H1 (cell line): ENCODE measurements at regions not wholly inside any gene's neighbourhood (a gene's known extent, or its start where the extent isn't known, plus 50 kb on each side); places are given as distances from the start of the nearest gene placed in this dataset.

Experiments used
- CTCF ChIA-PET: fragments of 300-600 bp; sonication (Branson Sonifier 250); formaldehyde crosslinking; loops from one replicate; lab custom pipeline; 2021; ENCODE audit not compliant: partially characterized antibody; lab: Charles Lee
- POLR2A ChIA-PET: fragments of 300-600 bp; sonication (Branson Sonifier 250); formaldehyde crosslinking; loops from one replicate; lab custom pipeline; 2021; ENCODE audit warnings: inconsistent platforms; ENCODE audit not compliant: partially characterized antibody; lab: Charles Lee
- DNase-seq, 2 experiments: peaks; one replicate each; pipeline versions ENCODE4 v3.0.0 to v3.0.0-alpha.2; 2010 to 2022; ENCODE audit warnings: low spot score in 2 of 2, low read depth in 1 of 2, mixed read lengths in 1 of 2
- FAIRE-seq: peaks from 2 replicates; lab custom pipeline; 2011; peaks lifted over from hg19 to GRCh38; lab: Jason Lieb, UNC
- H2AFZ ChIP-seq: 2 replicates; pipeline ENCODE4 v1.8.1; 2012; ENCODE audit warnings: low read length, inconsistent platforms
- H2AK5ac ChIP-seq: 2 replicates; pipeline ENCODE4 v1.6.1; 2013; ENCODE audit warnings: low read depth, low read length
- H2BK120ac ChIP-seq: replicated peaks from 2 replicates; pipeline ENCODE3; 2013; ENCODE audit warnings: low read depth, low read length, inconsistent platforms
- H2BK12ac ChIP-seq: 2 replicates; pipeline ENCODE4 v1.6.1; 2013; ENCODE audit warnings: low read depth, low read length
- H2BK15ac ChIP-seq: 2 replicates; pipeline ENCODE4 v1.6.1; 2013; ENCODE audit warnings: low read length
- H2BK20ac ChIP-seq: 2 replicates; pipeline ENCODE4 v1.6.1; 2013; ENCODE audit warnings: low read length
- H2BK5ac ChIP-seq: 2 replicates; pipeline ENCODE4 v1.6.1; 2013; ENCODE audit warnings: low read depth, low read length
- H3K14ac ChIP-seq: 2 replicates; pipeline ENCODE4 v1.6.1; 2013; ENCODE audit warnings: inconsistent platforms; ENCODE audit not compliant: insufficient read length
- H3K18ac ChIP-seq: 2 replicates; pipeline ENCODE4 v1.6.1; 2013; ENCODE audit warnings: low read length; ENCODE audit errors: extremely low read depth
- H3K23ac ChIP-seq: 2 replicates; pipeline ENCODE4 v1.6.1; 2013; ENCODE audit warnings: inconsistent platforms; ENCODE audit not compliant: insufficient read length
- H3K23me2 ChIP-seq: 2 replicates; pipeline ENCODE4 v1.6.1; 2013; ENCODE audit warnings: low read depth, low read length
- H3K27ac ChIP-seq: 2 replicates; pipeline ENCODE4 v1.6.1; 2011; ENCODE audit warnings: low read depth, low read length, inconsistent platforms
- H3K27me3 ChIP-seq, 4 experiments: replicated peaks in 1 of 4; 1 replicate in 1 of 4; 2 replicates in 3 of 4; pipeline versions ENCODE4 v1.6.1 to v1.8.1; 2011 to 2013; ENCODE audit warnings: low read length in 3 of 4, mild to moderate bottlenecking in 3 of 4, inconsistent platforms in 2 of 4, mixed read lengths in 2 of 4, moderate library complexity in 1 of 4; ENCODE audit not compliant: control insufficient read depth in 3 of 4, insufficient read depth in 3 of 4; ENCODE audit errors: extremely low read depth in 1 of 4
- H3K36me3 ChIP-seq, 4 experiments: 2 replicates each; pipeline versions ENCODE4 v1.6.1 to v1.8.1; 2011 to 2013; ENCODE audit warnings: mild to moderate bottlenecking in 4 of 4, low read length in 3 of 4, moderate library complexity in 2 of 4, control low read depth in 1 of 4, inconsistent platforms in 1 of 4; ENCODE audit not compliant: insufficient read depth in 4 of 4, control insufficient read depth in 2 of 4
- H3K4ac ChIP-seq: replicated peaks from 2 replicates; pipeline ENCODE3; 2013; ENCODE audit warnings: low read length, low read depth, mixed read lengths, inconsistent platforms; ENCODE audit not compliant: insufficient read length
- H3K4me1 ChIP-seq, 4 experiments: replicated peaks in 1 of 4; 1 replicate in 1 of 4; 2 replicates in 3 of 4; pipeline versions ENCODE4 v1.6.1 to v1.8.1; 2011 to 2013; ENCODE audit warnings: low read length in 3 of 4, inconsistent platforms in 2 of 4, mixed read lengths in 1 of 4; ENCODE audit not compliant: insufficient read depth in 4 of 4, control insufficient read depth in 3 of 4
- H3K4me2 ChIP-seq, 2 experiments: 2 replicates each; pipeline versions ENCODE4 v1.6.1 to v1.8.1; 2011 to 2013; ENCODE audit warnings: low read depth in 2 of 2, low read length in 2 of 2, control low read depth in 1 of 2, inconsistent platforms in 1 of 2, mild to moderate bottlenecking in 1 of 2; ENCODE audit not compliant: insufficient read depth in 1 of 2
- H3K4me3 ChIP-seq, 4 experiments: fragments of 200-600, 300-600 bp in 1 of 4; sonication (generic), shearing (Covaris generic), sonication (Bioruptor Twin) in 1 of 4; 2 replicates each; pipeline versions ENCODE4 v1.5.1 to v1.8.1; 2011 to 2016; ENCODE audit warnings: low read length in 4 of 4, low read depth in 3 of 4, control low read depth in 2 of 4, inconsistent platforms in 2 of 4, mild to moderate bottlenecking in 2 of 4, mixed read lengths in 1 of 4, moderate library complexity in 1 of 4; ENCODE audit not compliant: insufficient read depth in 2 of 4; ENCODE audit errors: extremely low read depth in 1 of 4
- H3K56ac ChIP-seq: replicated peaks from 2 replicates; pipeline ENCODE3; 2013; ENCODE audit warnings: low read depth, mild to moderate bottlenecking, mixed read lengths, low read length, inconsistent platforms; ENCODE audit not compliant: insufficient read length
- H3K79me1 ChIP-seq: 2 replicates; pipeline ENCODE4 v1.6.1; 2013; ENCODE audit warnings: low read depth, low read length, control low read depth
- H3K79me2 ChIP-seq, 2 experiments: 2 replicates each; pipeline versions ENCODE4 v1.6.1 to v1.8.1; 2012 to 2013; ENCODE audit warnings: low read length in 2 of 2, mild to moderate bottlenecking in 2 of 2, inconsistent platforms in 1 of 2; ENCODE audit not compliant: insufficient read depth in 2 of 2, control insufficient read depth in 1 of 2
- H3K9ac ChIP-seq, 4 experiments: replicated peaks in 1 of 4; 1 replicate in 1 of 4; 2 replicates in 3 of 4; pipeline versions ENCODE4 v1.6.1 to v1.8.1; 2011 to 2013; ENCODE audit warnings: low read depth in 3 of 4, low read length in 3 of 4, control low read depth in 2 of 4, mild to moderate bottlenecking in 2 of 4, moderate library complexity in 2 of 4, inconsistent platforms in 1 of 4; ENCODE audit errors: extremely low read depth in 1 of 4
- H3K9me3 ChIP-seq, 2 experiments: 2 replicates each; pipeline versions ENCODE4 v1.6.1 to v1.8.1; 2012 to 2013; ENCODE audit warnings: mild to moderate bottlenecking in 2 of 2, moderate library complexity in 2 of 2, control low read depth in 1 of 2, inconsistent platforms in 1 of 2, low read depth in 1 of 2, low read length in 1 of 2, mixed read lengths in 1 of 2; ENCODE audit not compliant: insufficient read depth in 2 of 2
- H4K20me1 ChIP-seq, 2 experiments: replicated peaks in 1 of 2; 2 replicates each; pipeline versions ENCODE3 to v1.8.1; 2011 to 2013; ENCODE audit warnings: inconsistent platforms in 2 of 2, low read length in 2 of 2, mild to moderate bottlenecking in 1 of 2; ENCODE audit not compliant: insufficient read depth in 2 of 2, control insufficient read depth in 1 of 2
- H4K5ac ChIP-seq: 2 replicates; pipeline ENCODE4 v1.6.1; 2013; ENCODE audit warnings: low read length, low read depth, mixed read lengths, inconsistent platforms; ENCODE audit not compliant: insufficient read length
- H4K8ac ChIP-seq: 2 replicates; pipeline ENCODE4 v1.8.0; 2013; ENCODE audit warnings: mild to moderate bottlenecking, moderate library complexity, low read length, inconsistent platforms; ENCODE audit not compliant: insufficient read depth; ENCODE audit errors: extremely low read depth
- H4K91ac ChIP-seq: replicated peaks from 2 replicates; pipeline ENCODE3; 2013; ENCODE audit warnings: low read length, mixed read lengths, inconsistent platforms; ENCODE audit not compliant: insufficient read length
- BCL11A ChIP-seq, 2 experiments: IDR thresholded peaks; one replicate each; pipeline ENCODE4 v1.6.1; 2011; ENCODE audit warnings: low read depth in 2 of 2, low read length in 2 of 2, mild to moderate bottlenecking in 2 of 2
- SIX5 ChIP-seq: IDR thresholded peaks from 2 replicates; pipeline ENCODE4 v1.6.1; 2011; ENCODE audit warnings: mild to moderate bottlenecking, low read depth, low read length
- TAF7 ChIP-seq: optimal IDR thresholded peaks from 2 replicates; pipeline ENCODE3; 2011; ENCODE audit warnings: low read depth, mild to moderate bottlenecking, inconsistent platforms, low read length, moderate library complexity, borderline replicate concordance
- WGBS, 2 experiments: shearing (Covaris generic) in 1 of 2; methylation state at CpG; one replicate each; pipeline versions ENCODE4 v1.1.6 to v1.1.7; 2013 to 2015; ENCODE audit warnings: low lambda C conversion rate in 2 of 2, mixed read lengths in 2 of 2, inconsistent platforms in 1 of 2, low coverage in 1 of 2, missing lambda C conversion rate in 1 of 2; ENCODE audit not compliant: insufficient replicate concordance in 2 of 2, insufficient coverage in 1 of 2, insufficient read length in 1 of 2; ENCODE audit errors: extremely low coverage in 1 of 2, missing lambda C conversion rate in 1 of 2; 5-methylcytosine and 5-hydroxymethylcytosine counted together
- TF ChIP-seq, protein P1 (sequence below): IDR thresholded peaks from 2 replicates; pipeline ENCODE4 v1.6.1; 2012; ENCODE audit warnings: low read length, inconsistent platforms

DNA sequence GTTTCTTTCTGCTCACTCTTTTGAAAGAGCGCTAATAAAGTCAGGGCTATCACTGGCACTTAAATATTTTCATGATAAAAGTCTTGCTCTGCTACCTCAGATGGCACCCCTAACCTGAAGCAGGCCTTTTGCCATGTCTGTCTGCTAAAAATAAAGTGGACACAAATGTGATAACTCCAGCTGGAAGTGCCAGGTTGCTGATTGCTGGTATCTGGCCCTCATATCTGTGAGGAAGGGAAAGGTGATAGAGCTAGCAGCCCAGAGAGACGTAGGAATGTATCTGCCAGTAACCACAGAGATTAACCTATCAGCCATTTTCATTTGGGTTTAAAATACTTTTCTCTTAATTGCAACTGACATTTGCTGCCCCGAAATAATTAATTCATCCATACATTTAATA lies 127.9 kb downstream of the GRIN2B start:
- no peak overlapping the region for H3K9ac ChIP-seq
- no peak overlapping the region for H2AFZ ChIP-seq
- H3K4me2 ChIP-seq, result no peak overlapping the region
- no peak overlapping the region for H3K18ac ChIP-seq
- no peak overlapping the region for H2BK12ac ChIP-seq
- H3K36me3 ChIP-seq, result no peaks in the 10 kb centered on the region; a peak in 1 of 8 replicates
- H3K56ac ChIP-seq, result no peak overlapping the region
- DNase-seq (no peak), FAIRE-seq (no peak)
- CTCF ChIA-PET, result interaction anchor here (0.7 to 5.6 kb wide), 4 partner anchors 10 to 598 kb away, joined by 3 to 25 read pairs (median 4); no protein-coding TSS in a partner anchor
- no peak overlapping the region for H4K5ac ChIP-seq
- no peak overlapping the region for H2BK15ac ChIP-seq
- POLR2A ChIA-PET, result no interaction called here
- peaks cover 0 to 5% (median 1%) of the 10 kb centered on the region in 4 experiments; a peak in 3 of 7 replicates for H3K4me1 ChIP-seq
- H3K23ac ChIP-seq, result no peak overlapping the region
- no peak overlapping the region for H3K4me3 ChIP-seq
- no peak overlapping the region for H4K8ac ChIP-seq
- H3K79me1 ChIP-seq, result no peaks in the 10 kb centered on the region
- peaks cover 0 to 1% (median 0%) of the 10 kb centered on the region in 4 experiments; a peak in 1 of 7 replicates for H3K27me3 ChIP-seq
- H3K79me2 ChIP-seq, result no peaks in the 10 kb centered on the region
- no peaks in the 10 kb centered on the region for H4K20me1 ChIP-seq
- WGBS, 2 experiments, result 80% methylated on average over 3 of the region's 3 CpGs; no CpG with 5 or more reads in 1 of the 2 experiments
- H3K9me3 ChIP-seq, result no peaks in the 10 kb centered on the region
- no peak overlapping the region for H2AK5ac ChIP-seq
- no peak overlapping the region for H2BK20ac ChIP-seq
- H3K23me2 ChIP-seq, result no peaks in the 10 kb centered on the region
- no peak overlapping the region for H2BK120ac ChIP-seq
- no peak overlapping the region for H2BK5ac ChIP-seq
- H3K4ac ChIP-seq, result no peak overlapping the region
- no peak overlapping the region for H3K27ac ChIP-seq
- no peak overlapping the region for H4K91ac ChIP-seq
- H3K14ac ChIP-seq, result no peak overlapping the region
- TF ChIP-seq SIX5 (no peak), BCL11A (IDR thresholded peaks at IDR 0.05; ENCODE audit: low read depth in 2 of 2, low read length in 2 of 2) (no peak), TAF7 (no peak)
- TF ChIP-seq, protein P1, sequence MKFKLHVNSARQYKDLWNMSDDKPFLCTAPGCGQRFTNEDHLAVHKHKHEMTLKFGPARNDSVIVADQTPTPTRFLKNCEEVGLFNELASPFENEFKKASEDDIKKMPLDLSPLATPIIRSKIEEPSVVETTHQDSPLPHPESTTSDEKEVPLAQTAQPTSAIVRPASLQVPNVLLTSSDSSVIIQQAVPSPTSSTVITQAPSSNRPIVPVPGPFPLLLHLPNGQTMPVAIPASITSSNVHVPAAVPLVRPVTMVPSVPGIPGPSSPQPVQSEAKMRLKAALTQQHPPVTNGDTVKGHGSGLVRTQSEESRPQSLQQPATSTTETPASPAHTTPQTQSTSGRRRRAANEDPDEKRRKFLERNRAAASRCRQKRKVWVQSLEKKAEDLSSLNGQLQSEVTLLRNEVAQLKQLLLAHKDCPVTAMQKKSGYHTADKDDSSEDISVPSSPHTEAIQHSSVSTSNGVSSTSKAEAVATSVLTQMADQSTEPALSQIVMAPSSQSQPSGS, result no peak
